ENCODE measurements at regions not wholly inside any gene's neighbourhood (a gene's known extent, or its start where the extent isn't known, plus 50 kb on each side); places are given as distances from the start of the nearest gene placed in this dataset.
"Not testable (repeated sequence)": the region's sequence is repeated elsewhere in the genome, so short reads cannot be mapped to it uniquely, and the experiment has no call there.

GRCh38 chr3:193049935-193050334, 132.3 kb upstream of the MB21D2 start:
- Mint-ChIP-seq H3K27me3 (peaks cover 1% of the 10 kb centered on the region), H3K36me3 (no peaks in the 10 kb centered on the region), H3K9me3 (no peaks in the 10 kb centered on the region), H3K4me3 (no peak overlapping the region), H3K4me1 (ENCODE audit: low read depth) (no peaks in the 10 kb centered on the region), H3K27ac (no peak overlapping the region)
- ChIA-PET CTCF (interaction anchor here (0.7 kb wide), 1 partner anchor 8 kb away, joined by 3 read pairs; no protein-coding TSS in a partner anchor), POLR2A (no interaction called here)
- intact Hi-C loops (cut with micrococcal nuclease) = no loop called here
- no peak for DNase-seq

- ChIA-PET CTCF (no interaction called here), POLR2A (no interaction called here)
- Mint-ChIP-seq H3K27me3 (peaks cover 1% of the 10 kb centered on the region), H3K27ac (no peak overlapping the region), H3K36me3 (no peaks in the 10 kb centered on the region), H3K4me1 (ENCODE audit: low read depth) (no peaks in the 10 kb centered on the region), H3K4me3 (no peak overlapping the region), H3K9me3 (no peaks in the 10 kb centered on the region)
- DNase-seq = no peak
- intact Hi-C loops (cut with micrococcal nuclease) = no loop called here
Measured at GRCh38 chr3:193051314-193051713, 133.7 kb upstream of the MB21D2 start.

DNA sequence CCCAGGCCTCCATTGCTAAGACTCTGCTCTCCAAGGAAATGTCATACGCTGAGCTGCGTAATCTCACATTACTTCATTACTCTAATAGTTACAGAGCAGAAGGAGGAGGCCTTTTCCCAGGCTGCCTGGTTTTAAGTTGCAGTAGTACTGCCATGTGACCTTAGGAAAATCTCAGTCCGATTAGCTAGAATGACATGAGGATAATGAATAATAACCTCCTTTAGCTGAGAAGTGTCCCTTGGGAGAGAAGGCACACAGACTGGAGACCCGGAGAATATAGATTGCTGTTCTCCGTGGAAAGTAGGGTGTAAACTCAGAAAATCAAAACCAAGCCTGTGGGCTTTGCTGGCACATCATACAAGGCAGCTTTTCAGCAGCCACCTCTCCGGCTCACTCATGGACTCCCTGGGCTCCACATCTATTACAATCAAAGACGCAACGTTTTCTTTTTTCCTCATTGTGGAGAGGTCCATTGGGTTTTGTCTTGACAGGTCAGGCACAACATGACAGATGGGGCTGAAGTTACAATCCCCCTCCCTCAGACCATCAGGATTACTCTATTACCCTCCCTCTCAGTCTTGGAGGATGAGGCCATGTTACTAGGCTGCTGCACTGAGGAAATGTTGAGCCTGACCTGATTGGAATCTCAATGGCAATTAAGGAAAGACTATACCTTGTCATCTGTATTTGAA, 134.8 kb upstream of the MB21D2 start:
- ChIA-PET CTCF (interaction anchor here (0.8 kb wide), 1 partner anchor 11 kb away, joined by 3 read pairs; no protein-coding TSS in a partner anchor), POLR2A (interaction anchor here (0.6 kb wide), 1 partner anchor 373 kb away, joined by 7 read pairs; no protein-coding TSS in a partner anchor)
- Mint-ChIP-seq H3K27me3 (peaks cover 3% of the 10 kb centered on the region), H3K4me3 (no peak overlapping the region), H3K36me3 (no peaks in the 10 kb centered on the region), H3K27ac (no peak overlapping the region), H3K9me3 (no peaks in the 10 kb centered on the region), H3K4me1 (ENCODE audit: low read depth) (no peaks in the 10 kb centered on the region)
- intact Hi-C loops (cut with micrococcal nuclease) = no loop called here
- no peak for DNase-seq

DNA sequence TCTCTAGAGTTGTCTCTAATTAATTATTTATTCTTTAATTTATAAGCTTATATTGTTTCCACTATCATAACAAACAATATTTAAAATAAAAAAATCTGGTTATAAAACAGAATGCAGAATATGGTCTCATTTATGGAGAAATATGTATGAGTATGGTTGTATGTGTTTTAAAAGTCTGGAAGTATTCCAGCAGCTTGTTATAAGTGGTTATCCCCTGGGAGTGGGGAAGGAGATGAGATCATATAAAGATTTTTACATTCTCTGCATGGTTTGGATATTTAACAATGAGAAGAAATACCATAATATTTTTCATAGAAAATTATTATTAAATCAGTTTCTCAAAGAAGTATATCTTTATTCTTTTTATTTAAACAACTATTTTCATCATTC, 135.4 kb upstream of the MB21D2 start:
- POLR2A ChIA-PET = no interaction called here
- H3K4me3 Mint-ChIP-seq = no peak overlapping the region
- no peaks in the 10 kb centered on the region for H3K9me3 Mint-ChIP-seq
- CTCF ChIA-PET = interaction anchor here (1.0 kb wide), 1 partner anchor 13 kb away, joined by 3 read pairs; no protein-coding TSS in a partner anchor
- H3K27ac Mint-ChIP-seq = no peak overlapping the region
- intact Hi-C loops (cut with micrococcal nuclease) = no loop called here
- no peaks in the 10 kb centered on the region for H3K36me3 Mint-ChIP-seq
- DNase-seq = no peak
- no peaks in the 10 kb centered on the region for H3K4me1 Mint-ChIP-seq (ENCODE audit: low read depth)
- peaks cover 3% of the 10 kb centered on the region for H3K27me3 Mint-ChIP-seq

GRCh38 chr3:193055352-193055751, 137.7 kb upstream of the MB21D2 start:
- H3K27ac Mint-ChIP-seq = no peak overlapping the region
- no peaks in the 10 kb centered on the region for H3K4me1 Mint-ChIP-seq (ENCODE audit: low read depth)
- H3K9me3 Mint-ChIP-seq = no peaks in the 10 kb centered on the region
- H3K27me3 Mint-ChIP-seq = peaks cover 3% of the 10 kb centered on the region
- intact Hi-C loops (cut with micrococcal nuclease) = no loop called here
- H3K4me3 Mint-ChIP-seq = no peak overlapping the region
- ChIA-PET CTCF (interaction anchor here (1.3 kb wide), 1 partner anchor 13 kb away, joined by 4 read pairs; no protein-coding TSS in a partner anchor), POLR2A (no interaction called here)
- H3K36me3 Mint-ChIP-seq = no peaks in the 10 kb centered on the region
- no peak for DNase-seq

DNA sequence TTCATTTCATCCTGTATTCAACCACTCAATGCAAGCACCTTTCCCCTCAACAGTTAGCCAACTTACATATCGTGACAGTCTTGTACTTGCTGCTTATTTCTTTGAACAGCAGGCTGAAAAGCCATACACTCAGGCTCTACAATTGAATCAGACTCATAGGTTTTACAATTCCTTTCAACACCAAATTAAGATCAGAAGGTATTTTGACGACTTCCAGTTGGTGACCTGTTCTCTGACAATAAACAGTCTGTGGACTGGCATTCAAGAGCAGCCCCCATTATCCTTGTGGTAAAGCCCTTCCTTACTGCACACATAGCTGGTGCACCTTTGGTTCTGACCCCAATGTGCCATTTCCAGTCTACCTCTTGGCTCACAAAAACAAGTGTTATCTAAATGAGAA, 140.0 kb upstream of the MB21D2 start:
- H3K36me3 Mint-ChIP-seq = no peaks in the 10 kb centered on the region
- intact Hi-C loops (cut with micrococcal nuclease) = no loop called here
- no peak overlapping the region for H3K4me3 Mint-ChIP-seq
- DNase-seq = no peak
- H3K9me3 Mint-ChIP-seq = no peaks in the 10 kb centered on the region
- ChIA-PET CTCF (interaction anchor here (0.9 kb wide), 1 partner anchor 16 kb away, joined by 3 read pairs; no protein-coding TSS in a partner anchor), POLR2A (no interaction called here)
- H3K27ac Mint-ChIP-seq = no peak overlapping the region
- no peaks in the 10 kb centered on the region for H3K4me1 Mint-ChIP-seq (ENCODE audit: low read depth)
- peaks cover 3% of the 10 kb centered on the region for H3K27me3 Mint-ChIP-seq

- DNase-seq = no peak
- Mint-ChIP-seq H3K4me3 (no peak overlapping the region), H3K9me3 (no peaks in the 10 kb centered on the region), H3K27ac (no peak overlapping the region), H3K27me3 (peaks cover 3% of the 10 kb centered on the region), H3K36me3 (no peaks in the 10 kb centered on the region), H3K4me1 (ENCODE audit: low read depth) (no peaks in the 10 kb centered on the region)
- intact Hi-C loops (cut with micrococcal nuclease) = no loop called here
- ChIA-PET POLR2A (no interaction called here), CTCF (no interaction called here)
Measured at GRCh38 chr3:193060748-193061546, 143.3 kb upstream of the MB21D2 start.

- Mint-ChIP-seq H3K27me3 (peaks cover 4% of the 10 kb centered on the region), H3K36me3 (no peaks in the 10 kb centered on the region), H3K4me1 (ENCODE audit: low read depth) (no peaks in the 10 kb centered on the region), H3K9me3 (no peaks in the 10 kb centered on the region), H3K27ac (no peak overlapping the region), H3K4me3 (no peak overlapping the region)
- ChIA-PET POLR2A (no interaction called here), CTCF (no interaction called here)
- intact Hi-C loops (cut with micrococcal nuclease) = no loop called here
- DNase-seq = no peak
Measured at GRCh38 chr3:193068365-193068764, 150.7 kb upstream of the MB21D2 start.

DNA sequence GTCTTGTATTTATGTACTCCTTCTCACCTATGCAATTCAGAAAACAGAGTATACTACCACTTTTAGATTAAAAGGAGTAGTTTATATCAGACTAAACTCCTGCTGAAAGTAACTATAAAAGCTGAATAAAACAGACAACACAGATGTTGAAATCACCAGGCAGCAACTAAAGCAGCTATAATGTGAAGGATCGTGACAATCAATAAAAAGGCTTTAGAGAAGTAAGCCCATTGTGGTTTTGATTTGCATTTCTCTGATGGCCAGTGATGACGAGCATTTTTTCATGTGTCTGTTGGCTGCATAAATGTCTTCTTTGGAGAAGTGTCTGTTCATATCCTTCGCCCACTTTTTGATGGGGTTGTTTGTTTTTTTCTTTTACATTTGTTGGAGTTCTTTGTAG, 152.1 kb upstream of the MB21D2 start:
- DNase-seq; intact Hi-C loops (cut with micrococcal nuclease): not testable (repeated sequence)

GRCh38 chr3:193078996-193079753, 161.5 kb upstream of the MB21D2 start:
- H3K4me1 Mint-ChIP-seq (ENCODE audit: low read depth) = no peaks in the 10 kb centered on the region
- H3K4me3 Mint-ChIP-seq = no peak overlapping the region
- peaks cover 3% of the 10 kb centered on the region for H3K9me3 Mint-ChIP-seq
- intact Hi-C loops (cut with micrococcal nuclease) = no loop called here
- no peaks in the 10 kb centered on the region for H3K36me3 Mint-ChIP-seq
- CTCF ChIA-PET = interaction anchor here (0.9 kb wide), 1 partner anchor 400 kb away, joined by 3 read pairs; no protein-coding TSS in a partner anchor
- no peak overlapping the region for H3K27ac Mint-ChIP-seq
- no peak for DNase-seq
- POLR2A ChIA-PET = no interaction called here
- H3K27me3 Mint-ChIP-seq = peaks cover 1% of the 10 kb centered on the region

More for the DNA sequence above, 152.1 kb upstream of the MB21D2 start:
- H3K36me3 Mint-ChIP-seq; H3K4me1 Mint-ChIP-seq (ENCODE audit: low read depth); H3K4me3 Mint-ChIP-seq; CTCF ChIA-PET; POLR2A ChIA-PET; H3K27me3 Mint-ChIP-seq; H3K9me3 Mint-ChIP-seq; H3K27ac Mint-ChIP-seq: not testable (repeated sequence)

DNA sequence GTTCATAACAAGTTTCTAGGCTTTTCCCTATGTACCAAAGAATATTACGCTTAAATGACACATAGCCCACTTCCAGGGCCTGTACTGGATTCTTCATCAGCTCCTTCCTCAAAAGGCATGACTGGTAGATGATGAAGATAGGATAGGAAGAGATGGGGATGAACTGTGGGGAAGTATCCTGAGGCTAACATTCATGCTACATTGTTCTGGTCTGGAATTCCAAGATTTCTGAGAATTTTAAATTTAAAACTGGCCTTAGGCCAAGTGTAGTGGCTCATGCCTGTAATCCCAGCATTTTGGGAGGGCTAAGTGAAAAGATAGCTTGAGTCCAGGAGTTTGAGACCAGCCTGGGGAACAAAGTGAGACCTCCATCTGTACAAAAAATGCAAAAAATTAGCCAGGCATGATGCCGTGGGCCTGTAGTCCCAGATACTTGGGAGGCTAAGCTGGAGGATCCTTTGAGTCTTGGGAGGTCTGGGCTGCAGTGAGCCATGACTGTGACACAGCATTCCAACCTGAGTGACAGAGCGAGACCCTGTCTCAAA, 160.1 kb upstream of the PLAAT1 start:
- CTCF ChIA-PET = no interaction called here
- peaks cover 3% of the 10 kb centered on the region for H3K9me3 Mint-ChIP-seq
- H3K4me1 Mint-ChIP-seq (ENCODE audit: low read depth) = no peaks in the 10 kb centered on the region
- H3K4me3 Mint-ChIP-seq = no peak overlapping the region
- intact Hi-C loops (cut with micrococcal nuclease) = no loop called here
- DNase-seq = no peak
- no peak overlapping the region for H3K27ac Mint-ChIP-seq
- no peaks in the 10 kb centered on the region for H3K36me3 Mint-ChIP-seq
- H3K27me3 Mint-ChIP-seq = no peaks in the 10 kb centered on the region
- POLR2A ChIA-PET = no interaction called here

DNA sequence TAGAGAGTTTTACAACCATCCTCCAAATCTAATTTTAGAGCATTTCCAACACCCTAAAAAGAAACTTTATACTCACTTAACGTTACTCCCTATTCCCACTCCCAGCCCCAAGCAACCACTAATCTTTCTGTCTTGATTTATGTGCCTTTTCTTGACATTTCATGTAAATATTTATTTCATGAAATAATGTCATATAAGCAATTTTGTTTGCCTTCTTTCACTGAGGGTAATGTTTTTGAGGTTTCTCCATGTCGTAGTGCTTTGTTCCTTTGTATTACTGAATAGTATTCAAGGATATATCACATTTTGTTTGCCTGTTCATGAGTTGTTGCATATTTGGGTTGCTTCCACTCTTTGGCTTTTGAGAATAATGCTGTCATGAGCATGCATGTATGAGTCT, 155.4 kb upstream of the PLAAT1 start:
- intact Hi-C loops (cut with micrococcal nuclease) = no loop called here
- Mint-ChIP-seq H3K4me1 (ENCODE audit: low read depth) (no peaks in the 10 kb centered on the region), H3K9me3 (peaks cover 3% of the 10 kb centered on the region), H3K27me3 (peaks cover 7% of the 10 kb centered on the region), H3K27ac (no peak overlapping the region), H3K4me3 (no peak overlapping the region), H3K36me3 (no peaks in the 10 kb centered on the region)
- ChIA-PET POLR2A (no interaction called here), CTCF (no interaction called here)
- no peak for DNase-seq
